CMK (cell line): ENCODE measurements at regions not wholly inside any gene's neighbourhood (a gene's known extent, or its start where the extent isn't known, plus 50 kb on each side); places are given as distances from the start of the nearest gene placed in this dataset.

ENCODE experiments used
- DNase-seq: peaks from one replicate; pipeline ENCODE4 v3.0.0-alpha.2; 2010; ENCODE audit warnings: low read depth

DNA sequence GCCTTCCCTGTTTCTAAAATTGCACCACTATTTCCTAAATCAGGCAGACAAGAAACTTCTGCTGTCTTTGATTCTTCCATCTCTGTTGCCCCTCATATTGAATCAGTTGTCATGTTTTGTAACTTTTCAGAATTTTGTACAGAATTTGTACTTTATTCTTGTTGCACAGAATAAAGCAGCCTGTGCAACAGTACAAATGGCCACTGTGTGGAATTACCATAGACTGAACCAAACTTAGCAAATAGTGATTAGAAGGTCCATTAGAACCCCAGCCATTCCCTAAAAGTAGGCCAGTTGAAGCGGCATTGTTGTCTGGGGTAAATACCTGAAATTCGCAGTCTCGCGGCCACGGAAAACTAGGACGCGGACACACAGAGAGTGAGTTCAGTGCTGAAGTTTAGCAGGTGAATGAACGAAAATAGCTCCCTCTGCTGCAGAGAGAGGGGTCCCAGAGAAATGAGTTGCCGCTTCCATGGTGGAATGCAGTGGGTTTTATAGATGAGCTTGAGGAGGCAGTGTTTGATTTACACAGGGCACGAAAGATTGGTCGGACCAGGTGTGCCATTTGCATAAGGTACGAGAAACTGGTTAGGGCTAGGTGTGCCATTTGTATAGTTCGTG, 71.8 kb downstream of the C4orf33 start:
- DNase-seq: no peak

DNA sequence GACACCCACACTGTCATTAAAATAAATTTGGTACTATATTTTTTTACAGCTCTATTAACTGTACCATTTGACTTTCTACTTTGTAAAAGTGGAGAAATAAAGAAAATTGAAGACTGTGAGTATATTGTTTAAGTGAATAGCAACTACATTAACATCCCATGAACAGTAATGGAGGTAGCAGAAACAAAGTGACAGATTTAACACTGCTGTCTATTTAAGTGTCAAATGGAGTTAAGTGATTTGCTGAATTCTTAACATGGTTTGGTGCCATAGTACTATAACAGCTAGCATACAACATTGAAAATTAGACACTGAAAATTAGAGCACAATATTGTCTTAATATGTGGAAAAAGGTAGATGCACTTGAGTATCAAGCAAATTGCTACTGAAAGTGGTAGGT, 76.2 kb downstream of the C4orf33 start:
- no peak for DNase-seq

- DNase-seq: no peak
Measured at GRCh38 chr4:129176864-129177263, 80.9 kb downstream of the C4orf33 start.

DNA sequence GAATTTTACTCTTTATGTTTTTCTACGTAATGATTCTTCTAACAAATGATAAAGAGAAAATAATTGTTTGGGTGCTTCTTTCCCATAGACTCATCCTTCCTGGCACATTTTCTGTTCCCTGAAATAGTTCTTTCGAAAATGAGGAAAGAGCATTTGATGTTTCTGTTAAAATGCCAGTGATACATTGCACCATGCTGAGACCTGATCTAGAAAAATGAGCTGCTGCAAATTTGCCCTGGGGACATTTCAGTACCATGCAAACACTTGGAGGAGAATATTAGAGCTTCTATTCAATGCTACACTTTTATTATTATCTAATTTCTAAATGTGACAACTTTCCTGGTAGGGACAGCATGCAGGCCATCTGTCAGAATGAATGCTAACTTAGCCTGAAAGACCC, 83.3 kb downstream of the C4orf33 start:
- no peak for DNase-seq

DNA sequence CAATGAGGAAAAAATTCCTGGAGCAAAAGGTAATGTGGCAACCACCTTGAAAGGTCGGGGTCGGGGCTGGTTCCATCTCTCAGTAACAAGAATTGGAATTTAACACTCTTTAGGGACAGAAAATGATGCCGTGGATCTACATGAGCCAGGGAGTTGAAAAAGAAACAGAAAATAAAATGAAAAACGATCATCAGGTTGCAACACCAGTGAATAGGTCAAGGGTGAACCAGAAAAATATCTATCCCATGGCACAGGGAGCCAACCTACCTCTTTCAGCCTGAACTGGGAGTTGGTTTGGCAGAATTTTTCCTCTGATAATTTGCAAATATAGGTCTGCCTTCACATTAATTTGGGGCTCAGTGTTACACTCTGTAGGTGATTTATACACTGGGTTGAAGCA, 93.7 kb downstream of the C4orf33 start:
- no peak for DNase-seq

DNA sequence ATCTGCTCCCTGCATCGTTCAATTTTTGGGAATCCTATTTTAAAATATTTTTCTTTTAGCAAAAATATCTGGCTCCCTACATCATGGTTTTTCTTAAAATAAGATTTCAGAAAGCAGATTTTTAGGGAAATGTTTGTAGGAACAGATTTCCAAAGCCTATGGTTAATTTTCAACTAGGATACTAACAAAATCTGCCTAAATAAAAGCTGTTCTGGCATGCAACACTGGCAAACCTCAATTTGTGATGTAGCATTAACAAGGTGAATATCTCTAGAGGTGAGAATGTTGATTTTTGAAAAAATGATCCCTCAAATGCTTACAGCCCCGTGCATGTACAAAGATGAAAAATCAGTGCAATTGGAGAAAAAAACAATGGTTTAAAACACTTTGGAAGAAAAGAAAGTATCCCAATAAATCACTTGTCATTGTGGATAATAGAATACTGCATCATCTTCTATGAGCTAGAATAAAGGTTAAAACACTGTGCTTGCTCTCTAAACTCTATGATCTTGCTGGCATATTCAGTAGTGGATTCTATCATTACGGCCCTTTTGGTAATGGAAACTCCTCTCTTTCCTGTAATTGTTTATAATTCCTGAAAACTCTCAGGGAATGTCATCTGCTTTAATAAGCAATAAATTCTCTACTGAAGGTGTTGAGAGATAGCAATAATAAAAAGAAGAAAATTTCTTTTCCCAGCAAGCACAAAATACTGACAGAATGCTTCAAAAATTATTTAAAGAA, 97.6 kb downstream of the C4orf33 start:
- no peak for DNase-seq

- DNase-seq: no peak
Measured at GRCh38 chr4:129208481-129208880, 112.5 kb downstream of the C4orf33 start.

DNA sequence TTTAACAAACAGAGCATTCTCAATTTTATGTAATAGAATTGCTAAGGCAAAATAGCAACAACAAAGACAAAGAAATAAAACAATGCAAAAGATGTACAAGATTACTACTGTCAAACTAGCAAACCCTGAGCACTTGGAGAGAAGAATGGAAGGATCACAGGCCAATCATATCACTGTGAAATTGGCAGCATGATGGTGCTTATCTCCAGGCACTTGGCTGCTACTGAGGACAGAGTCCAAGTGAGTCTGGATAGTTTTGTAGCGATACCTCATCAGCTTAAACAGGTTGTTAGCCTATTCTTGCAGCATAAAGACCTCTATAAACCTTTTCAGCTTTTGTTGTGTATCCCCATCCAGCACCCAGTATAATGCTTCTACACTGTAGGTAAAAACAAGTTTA, 117.7 kb downstream of the C4orf33 start:
- no peak for DNase-seq

DNA sequence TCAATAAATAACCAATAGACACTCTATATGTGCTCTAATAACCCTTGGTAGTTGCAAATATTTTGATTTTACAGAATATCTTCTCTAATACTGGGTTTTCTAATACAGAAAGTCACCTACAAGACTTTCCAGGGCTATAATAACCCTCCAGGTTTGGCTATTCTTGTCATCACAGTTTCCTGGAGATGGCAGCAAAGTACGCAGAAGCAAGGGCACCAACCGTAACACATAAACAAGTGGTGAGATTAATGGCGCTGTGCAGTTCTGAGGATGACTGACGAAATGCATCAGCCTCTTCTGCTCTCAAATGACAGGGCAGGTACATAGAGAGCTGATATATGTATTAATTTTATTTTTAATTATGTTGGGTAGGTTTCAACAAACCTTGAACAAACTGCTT, 122.4 kb downstream of the C4orf33 start:
- no peak for DNase-seq

DNA sequence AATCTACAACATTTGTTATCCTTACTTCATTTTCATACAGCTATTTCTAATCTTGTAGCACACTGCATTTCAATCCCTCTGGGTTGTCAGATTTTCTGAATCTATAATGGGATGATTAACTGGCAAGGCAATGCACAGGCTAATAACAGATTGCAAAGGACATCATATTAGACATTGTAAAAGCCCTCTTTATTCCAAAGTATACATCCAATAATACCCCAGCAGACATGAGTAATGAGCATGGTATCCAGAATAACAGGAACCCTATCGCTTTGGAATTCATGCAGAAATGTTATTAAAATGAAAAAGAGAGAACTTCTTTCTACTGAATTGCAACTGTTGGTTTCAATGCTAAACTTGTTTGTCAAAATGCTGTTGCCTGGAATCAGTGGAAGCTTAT, 122.9 kb downstream of the C4orf33 start:
- no peak for DNase-seq

DNA sequence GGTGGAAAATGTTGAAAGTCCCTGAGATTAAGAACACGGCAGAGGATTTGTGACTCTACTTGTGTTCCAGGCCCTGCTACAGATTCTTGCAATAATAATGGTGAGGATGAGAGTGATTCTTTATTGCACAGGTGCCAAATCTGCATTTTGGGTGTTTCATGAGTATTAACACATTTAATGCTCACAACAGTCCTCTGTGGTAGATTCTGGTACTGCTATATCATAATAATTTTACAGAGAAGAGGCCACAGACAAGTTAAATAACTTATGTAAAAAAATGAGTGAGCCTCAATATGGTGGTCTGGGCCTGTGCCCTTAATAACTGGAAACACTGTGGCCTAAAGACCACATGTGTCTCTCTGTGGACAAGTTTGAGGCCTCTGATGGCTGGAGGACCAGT, 124.3 kb downstream of the C4orf33 start:
- no peak for DNase-seq

DNA sequence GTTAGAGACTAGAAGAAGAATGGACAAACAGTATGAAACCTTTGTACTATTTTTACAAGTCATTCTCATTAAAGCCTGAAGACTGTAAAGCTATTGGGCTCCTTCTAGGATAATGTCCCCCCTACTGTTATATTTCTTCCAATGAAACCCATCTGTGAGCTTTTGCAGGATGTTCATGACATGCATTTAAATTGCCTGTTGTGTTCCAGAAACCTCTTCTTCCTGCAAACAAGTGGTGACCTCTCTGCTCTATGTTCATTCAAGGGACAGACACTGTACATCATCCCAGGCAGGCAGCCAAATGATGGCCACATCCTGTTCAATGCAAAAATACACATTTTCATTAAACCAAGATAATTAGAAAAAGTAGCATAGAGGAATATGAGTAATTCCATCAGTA, 128.0 kb downstream of the C4orf33 start:
- no peak for DNase-seq

GRCh38 chr4:129230846-129231245, 134.9 kb downstream of the C4orf33 start:
- DNase-seq: no peak

GRCh38 chr4:129231945-129232588, 136.1 kb downstream of the C4orf33 start:
- no peak for DNase-seq

DNA sequence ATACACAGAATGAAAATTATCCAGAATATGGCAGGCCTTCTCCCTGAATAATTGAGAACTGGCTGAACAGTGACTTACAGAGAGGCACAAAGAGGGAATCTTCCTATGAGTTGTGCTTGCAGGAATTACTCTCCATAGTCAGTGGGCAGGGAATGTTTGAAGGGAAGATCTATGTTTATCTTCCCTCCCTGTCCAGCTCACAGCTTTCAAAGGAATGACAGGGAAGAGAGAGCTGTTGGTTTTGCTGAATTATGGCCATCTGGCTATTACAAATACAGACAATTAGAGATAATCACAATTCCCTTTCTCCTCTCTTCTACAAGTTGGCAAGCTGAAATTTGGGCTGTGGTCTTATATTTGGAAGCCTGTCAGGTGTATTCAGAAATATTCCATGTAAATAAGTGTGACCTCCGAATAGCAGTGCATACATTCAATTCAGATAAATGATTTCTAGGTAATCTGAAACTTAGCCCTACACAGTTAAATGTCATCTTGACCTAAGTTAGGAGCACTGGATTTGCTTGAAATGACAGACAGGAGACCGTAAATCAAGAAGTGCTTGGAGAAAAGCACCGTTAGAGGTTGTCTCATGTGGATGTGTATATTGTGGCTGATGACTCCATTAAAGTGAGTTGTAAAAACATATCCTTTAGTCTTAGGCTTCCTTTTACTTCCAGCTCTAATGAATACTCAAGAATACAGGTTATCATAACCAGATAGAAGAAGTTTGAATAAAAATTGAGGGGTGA, 136.8 kb downstream of the C4orf33 start:
- no peak for DNase-seq

- no peak for DNase-seq
Measured at GRCh38 chr4:129233691-129234090, 137.7 kb downstream of the C4orf33 start.

GRCh38 chr4:129236351-129236750, 140.4 kb downstream of the C4orf33 start:
- DNase-seq: no peak

DNA sequence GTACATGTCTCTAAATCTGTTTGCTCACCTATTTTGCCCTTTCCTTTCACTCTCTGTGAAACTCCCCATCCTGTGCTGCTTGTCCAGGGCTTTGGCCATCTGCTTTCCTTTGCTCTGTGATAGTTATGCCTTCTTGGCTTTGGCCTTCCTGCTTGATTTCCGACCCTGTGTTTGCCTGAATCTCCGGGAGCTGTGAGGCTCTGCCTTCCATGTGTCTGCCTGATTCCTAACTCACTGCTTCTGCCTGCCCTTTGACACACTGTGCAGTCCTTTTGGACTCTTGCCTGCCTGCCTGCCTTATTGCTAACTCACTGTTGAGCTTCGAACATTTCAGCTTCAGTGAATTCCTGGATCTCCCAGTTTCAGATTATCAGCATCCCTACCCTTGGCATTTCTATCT, 143.1 kb downstream of the C4orf33 start:
- no peak for DNase-seq

- DNase-seq: no peak
Measured at GRCh38 chr4:129240816-129241215, 144.9 kb downstream of the C4orf33 start.

GRCh38 chr4:129246145-129246544, 150.2 kb downstream of the C4orf33 start:
- no peak for DNase-seq

DNA sequence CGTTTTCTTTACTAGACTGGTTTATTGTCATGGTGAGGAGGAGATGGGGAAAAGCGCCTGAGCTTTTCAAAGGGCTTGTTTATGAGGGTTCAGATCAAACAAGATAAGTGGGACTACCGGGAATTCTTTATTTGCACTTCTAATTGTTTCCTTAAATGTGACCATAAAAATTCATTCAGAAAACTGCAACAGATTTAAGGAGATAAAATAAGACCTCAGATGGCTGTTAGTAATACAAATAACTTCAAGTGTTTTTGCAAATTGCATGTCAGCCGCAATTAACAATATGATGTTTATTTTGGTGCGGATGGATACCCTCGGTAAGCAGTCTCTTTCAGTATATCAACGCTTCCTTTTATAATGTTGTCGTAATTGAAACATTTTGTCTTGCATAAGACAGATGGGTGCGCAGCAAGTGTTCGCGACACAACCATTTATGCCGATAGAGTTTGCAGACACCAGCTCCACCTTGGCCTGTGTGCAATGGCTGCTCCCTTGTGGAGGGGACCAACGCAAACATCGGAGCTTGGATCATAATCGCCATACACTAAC, 151.0 kb downstream of the C4orf33 start:
- DNase-seq: no peak

- no peak for DNase-seq
Measured at GRCh38 chr4:129248621-129249020, 152.7 kb downstream of the C4orf33 start.
